NCI-H510A (cell line): ENCODE measurements at regions not wholly inside any gene's neighbourhood (a gene's known extent, or its start where the extent isn't known, plus 50 kb on each side); places are given as distances from the start of the nearest gene placed in this dataset.
"Not testable (repeated sequence)": the region's sequence is repeated elsewhere in the genome, so short reads cannot be mapped to it uniquely, and the experiment has no call there.

Source experiments
- DNase-seq: peaks from one replicate; lab custom pipeline; 2025; lab: John Stamatoyannopoulos, UW

DNA sequence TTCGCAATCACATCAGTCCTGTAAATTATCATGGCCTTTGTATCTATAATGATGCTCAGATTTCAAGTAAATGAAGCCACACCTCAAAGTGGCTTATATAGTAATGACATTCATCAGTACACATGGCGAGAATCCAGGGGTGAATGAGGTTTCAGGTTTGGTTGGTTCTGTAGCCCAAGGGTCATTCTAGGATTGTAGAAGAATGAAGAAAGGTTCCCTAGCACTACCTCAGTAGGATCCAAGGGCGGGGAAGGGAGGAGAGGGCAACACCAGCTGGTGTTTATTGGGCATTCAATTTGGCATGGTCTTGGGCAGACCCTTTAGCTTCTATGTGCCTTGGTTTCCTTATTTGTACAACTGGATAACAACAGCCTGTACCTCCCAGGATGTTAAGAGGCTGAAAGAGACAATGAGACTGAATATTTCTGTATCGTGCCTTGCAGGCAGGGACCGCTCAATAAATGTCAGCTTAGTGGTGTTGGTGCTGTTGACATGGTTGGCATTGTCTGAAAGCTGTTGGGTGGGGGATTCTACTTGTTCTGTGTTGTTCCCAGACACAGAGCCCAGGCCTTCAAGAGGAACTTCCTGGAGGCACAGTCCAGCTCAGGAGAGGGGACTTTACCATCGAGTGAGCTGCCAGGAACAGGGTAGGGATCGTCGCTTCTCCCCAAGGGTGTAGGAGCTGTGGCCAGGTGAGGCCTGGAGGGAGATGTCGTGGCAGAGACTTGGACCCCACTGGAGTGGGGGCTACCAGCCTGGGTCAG is 388.2 kb downstream of the PTPRU start:
- no peak for DNase-seq

DNA sequence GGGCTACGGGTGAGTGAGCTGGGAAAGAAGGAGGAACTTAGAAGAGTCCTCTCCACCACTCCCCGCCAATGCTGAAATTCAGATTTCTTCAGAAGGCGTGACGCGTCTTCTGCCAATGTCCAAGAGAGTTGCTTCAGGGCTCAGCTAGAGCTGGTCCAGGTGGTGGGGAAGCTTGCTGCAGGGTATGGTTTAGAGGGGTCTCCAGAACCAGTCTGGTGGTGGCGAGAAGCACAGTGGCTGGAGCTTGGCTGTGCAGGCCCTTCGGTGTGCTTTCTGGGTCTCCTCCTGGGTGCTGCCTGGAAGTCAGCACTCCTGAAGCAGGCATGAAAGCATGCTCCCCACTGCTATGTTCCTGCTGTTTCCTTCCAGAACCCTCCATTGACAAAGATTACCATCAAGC is 387.2 kb downstream of the PTPRU start:
- DNase-seq, result no peak

DNA sequence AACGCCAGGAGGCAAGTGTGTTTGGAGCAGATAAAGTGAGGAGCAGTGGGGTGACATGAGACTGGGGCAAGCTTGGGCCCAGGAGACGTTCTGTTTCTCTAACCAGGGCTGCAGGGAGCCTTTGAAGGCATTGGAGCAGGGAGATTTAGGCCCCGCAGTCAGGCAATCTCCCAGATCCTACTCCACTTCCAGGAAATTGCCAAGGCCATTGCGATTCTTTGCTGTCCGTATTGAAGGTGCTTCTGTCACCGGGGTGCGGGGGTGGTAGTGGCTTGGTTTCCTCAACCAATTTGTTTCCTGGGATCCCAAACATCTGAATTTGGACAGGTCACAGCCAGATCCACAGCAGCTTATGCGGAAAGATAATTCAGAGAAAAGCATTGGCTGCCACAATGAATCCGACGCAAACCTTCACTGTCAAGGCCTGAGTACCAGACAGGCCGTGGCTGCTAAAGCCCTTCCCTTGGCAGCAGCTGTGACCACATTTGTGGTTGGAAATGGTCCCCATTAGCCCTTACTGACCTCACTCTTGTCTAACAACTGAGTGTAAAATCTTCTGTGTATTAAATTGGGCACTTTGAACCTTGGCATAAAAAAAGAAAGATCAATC is 385.6 kb downstream of the PTPRU start:
- DNase-seq, result no peak

DNA sequence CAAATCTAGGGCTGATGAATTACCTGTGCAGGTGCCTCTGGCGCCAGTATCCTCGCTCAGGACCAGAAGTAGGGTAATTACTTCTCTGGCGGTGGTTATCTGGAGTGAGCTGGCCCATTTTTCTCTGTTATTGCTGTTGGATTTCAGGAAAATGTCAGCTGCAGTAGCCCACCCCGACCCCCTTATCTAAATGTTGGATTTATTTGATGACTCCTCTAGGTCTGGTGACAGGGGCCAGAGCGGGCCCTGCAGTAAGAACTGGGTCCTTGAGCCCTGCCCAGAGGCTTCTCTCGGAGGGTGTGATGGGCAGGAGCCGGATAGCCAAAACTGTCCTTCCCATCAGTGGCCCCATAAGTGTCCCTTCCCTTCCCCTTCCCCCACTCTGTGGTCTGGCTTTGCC is 384.3 kb downstream of the PTPRU start:
- DNase-seq, result no peak

DNA sequence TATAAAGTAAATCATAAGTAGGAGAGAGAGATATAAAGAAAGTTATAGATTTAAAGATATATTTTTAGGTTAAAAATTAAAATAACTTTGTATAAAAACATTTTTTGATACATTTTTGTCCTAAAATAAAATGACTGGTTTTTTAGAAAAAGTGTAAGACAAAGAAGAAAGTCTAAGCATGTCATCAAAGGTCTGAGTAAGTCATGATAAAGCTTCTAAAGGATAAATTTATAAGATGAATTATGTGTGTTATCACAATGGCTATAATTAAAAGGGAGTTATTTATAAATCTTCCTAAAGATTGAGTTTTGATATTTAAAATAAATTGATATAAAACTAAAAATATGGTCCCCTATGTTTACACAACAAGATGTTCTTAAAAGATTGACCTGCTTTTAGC is 370.9 kb downstream of the PTPRU start:
- no peak for DNase-seq

DNA sequence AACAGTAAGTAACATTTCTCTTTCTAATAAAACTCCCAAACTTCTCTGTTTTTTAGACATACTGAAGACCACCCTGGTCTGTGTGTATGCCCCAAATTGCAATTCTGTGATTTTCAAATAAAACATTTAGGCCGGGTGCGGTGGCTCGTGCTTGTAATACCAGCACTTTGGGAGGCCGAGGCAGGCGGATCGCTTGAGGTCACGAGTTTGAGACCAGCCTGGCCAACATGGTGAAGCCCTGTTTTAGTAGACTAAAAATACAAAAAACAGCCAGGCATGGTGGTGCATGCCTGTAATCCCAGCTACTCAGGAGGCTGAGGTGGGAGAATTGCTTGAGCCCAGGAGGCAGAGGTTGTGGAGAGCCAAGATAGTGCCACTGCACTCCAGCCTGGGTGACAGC is 368.5 kb downstream of the PTPRU start:
- not testable (repeated sequence) for DNase-seq

DNA sequence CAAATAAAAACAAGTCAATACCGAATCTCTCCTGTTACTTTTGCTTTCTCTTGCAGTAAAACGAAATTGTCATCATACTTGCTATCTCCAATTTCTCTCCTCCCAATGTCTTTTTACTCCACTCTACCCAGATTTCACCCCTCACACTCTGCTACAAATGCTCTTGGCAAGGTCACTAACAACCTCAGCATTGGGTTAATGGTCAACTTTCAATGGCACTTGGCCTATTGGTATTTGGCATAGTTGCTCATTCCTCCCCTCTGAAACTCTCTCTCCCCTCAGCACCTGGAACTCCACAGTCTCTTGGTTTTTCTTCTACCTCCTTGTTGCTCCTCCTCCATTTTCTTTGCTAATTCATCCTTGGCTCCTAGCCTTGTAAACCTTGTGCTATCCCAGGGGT is 367.3 kb downstream of the PTPRU start:
- DNase-seq, result no peak

DNA sequence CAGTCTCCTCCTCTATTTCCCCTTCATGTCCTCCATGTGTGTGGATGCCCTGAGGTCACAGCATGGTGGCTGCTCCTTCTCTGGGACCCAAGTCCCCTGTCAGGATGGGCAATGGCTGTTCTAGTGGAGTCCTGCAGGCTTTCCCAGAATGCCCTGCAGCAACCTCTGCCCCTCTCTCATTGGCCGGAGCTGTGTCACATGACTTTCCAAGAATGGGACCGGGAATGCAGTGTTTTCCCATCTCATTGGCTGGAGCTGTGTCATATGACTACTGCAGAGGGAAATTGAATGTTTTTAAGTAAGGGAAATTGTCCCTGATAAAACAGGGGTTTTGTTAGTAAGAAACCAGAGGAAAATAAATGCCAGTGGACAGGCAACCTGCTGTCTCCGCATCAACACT is 365.9 kb downstream of the PTPRU start:
- DNase-seq, result no peak

DNA sequence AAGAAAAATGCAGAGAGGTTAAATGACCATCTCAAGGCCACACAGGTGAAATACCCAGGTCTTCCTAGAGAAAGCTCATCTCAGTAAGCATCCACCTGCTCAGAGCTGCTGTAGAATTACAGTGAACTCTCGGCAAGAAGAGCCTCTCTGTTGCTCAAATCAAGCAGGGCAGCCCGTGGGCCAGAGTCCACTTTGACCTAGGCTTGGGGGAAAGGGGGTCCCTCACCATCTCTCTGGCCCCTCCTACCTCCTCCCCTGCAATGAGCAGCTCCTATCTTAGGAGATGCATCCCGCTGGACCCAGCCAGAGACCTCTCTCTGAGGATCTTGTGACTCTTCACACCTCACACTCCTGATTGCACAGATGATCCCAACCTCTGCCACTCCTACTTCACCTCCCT is 364.7 kb downstream of the PTPRU start:
- no peak for DNase-seq

DNA sequence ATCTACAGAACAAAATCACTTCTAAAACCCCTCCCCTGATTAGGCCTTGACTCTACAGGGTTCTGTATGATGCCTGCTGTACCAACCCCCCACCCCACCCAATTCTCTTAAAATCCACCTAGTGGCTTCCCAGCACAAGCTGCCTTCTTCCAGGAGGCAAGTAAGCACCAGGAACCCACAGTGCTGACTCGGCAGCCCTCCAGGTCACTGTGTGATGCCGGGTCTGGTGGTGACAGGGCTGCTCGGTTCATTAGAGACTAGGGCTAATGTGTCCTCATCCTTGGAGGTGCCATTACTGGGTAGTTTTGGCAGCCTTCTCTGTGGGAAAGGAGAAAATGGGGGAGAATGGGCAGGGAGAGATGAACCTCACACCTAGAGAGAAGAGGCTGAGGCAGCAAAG is 363.5 kb downstream of the PTPRU start:
- DNase-seq, result no peak

DNA sequence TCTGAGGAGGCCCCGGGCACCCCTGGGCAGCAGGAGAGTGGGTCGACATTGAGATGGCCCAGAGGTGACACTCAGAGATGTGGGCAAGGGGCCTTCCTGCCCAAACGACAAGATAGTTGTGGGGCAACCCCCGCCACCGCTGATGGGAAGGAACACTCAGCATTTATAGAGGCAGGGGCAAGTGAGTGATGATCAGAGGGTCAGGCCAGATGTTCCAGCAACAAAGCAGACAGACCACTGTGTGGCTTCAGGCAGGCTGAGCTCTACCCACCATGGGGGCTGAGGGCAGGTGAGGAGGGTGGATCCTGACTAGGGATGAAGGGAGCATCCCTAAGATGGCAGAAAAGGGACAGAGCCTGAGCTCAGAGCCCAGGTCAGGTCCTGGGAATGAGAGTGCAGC is 362.7 kb downstream of the PTPRU start:
- DNase-seq, result no peak

DNA sequence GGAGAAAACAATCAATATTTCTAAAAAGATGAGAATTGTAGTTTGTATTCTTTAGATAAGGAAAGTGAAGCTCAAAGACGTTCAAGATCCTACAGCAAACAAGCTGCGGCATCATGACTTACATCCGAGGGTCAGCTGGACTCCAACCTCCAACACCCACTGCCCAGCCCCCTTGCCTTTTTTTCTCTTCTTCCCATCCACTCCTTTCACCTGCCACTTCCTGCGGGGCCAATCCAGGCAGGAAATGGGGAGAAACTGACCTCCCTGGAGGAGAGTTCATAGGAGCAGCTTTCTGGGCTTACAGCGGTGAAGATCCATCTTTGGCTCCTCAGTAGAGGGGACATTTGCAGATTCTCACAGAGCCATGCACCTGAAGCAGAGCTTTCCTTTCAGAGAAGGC is 361.5 kb downstream of the PTPRU start:
- no peak for DNase-seq

DNA sequence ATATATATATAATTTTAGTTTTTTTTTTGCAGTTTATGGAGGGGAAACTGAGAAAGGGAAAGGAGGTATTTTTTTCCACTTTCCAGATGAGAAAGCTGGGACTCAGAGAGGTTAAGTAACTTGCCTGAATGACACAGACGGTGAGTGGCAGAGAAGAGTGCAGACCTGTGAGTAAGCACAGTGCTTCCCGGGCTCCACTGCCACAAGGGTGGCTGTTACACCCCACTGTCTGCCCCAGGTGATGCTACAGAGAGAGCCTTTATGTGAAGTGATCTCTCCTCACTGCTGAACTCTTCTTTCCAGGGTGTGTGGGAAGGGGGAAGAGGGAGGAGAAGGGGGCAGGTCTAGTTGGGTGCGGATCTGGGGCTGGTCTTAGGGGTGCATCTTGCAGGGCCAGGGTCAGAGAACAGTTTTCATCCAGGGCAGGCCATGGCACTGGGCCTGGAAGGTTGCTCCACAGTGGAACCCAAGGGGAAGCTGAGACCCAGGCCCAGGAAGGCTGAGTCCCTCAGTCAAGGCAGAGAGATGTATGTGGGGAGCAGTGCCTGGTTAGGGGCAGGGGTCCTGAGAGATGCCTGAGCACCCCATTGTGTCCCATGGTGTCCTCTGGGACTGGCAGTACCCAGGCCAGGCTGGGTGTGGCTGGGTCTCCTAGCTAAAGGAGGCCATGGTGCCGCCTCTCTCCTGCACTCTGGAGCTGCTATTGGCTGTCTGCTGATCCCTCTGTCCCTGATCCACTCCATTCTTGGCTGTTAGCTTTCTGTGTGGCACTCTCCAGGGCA is 357.5 kb downstream of the PTPRU start:
- DNase-seq, result no peak

DNA sequence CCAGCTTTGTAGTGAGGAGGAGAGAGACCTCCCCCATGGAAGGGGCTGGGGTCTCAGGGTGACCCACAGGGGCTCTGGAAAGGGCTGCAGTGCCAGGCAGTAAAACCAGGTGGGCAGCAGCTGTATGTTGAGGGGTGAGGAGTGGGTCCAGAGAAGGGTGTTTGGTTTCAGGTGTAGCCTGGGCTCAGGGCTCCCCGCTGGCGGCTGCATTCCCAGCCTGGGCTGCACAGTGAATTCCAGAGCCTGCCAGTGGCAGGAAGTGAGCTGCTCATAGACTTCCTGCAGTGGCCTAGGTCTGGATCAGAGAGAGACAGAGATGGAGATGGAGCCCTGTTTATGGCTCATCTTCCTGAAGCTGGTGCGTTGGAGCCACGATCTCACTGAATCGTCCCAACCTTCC is 356.4 kb downstream of the PTPRU start:
- no peak for DNase-seq

DNA sequence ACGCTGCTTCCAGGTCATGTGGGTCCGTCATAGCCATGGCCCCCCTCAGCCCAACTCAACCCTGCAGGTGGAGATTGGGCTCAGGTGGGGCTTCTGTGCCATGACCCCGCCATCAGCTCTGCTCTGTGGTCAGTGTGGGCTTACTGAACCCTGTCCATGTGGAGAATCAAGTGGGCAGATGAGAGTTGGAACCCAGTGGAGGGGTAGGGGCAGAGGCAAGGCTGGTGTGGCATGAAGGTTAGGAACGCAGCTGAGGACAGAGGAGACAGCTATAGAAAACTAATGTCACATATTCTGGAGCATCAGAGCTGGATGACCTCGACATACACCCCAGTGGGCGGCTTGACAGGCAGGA is 355.9 kb downstream of the PTPRU start:
- no peak for DNase-seq

DNA sequence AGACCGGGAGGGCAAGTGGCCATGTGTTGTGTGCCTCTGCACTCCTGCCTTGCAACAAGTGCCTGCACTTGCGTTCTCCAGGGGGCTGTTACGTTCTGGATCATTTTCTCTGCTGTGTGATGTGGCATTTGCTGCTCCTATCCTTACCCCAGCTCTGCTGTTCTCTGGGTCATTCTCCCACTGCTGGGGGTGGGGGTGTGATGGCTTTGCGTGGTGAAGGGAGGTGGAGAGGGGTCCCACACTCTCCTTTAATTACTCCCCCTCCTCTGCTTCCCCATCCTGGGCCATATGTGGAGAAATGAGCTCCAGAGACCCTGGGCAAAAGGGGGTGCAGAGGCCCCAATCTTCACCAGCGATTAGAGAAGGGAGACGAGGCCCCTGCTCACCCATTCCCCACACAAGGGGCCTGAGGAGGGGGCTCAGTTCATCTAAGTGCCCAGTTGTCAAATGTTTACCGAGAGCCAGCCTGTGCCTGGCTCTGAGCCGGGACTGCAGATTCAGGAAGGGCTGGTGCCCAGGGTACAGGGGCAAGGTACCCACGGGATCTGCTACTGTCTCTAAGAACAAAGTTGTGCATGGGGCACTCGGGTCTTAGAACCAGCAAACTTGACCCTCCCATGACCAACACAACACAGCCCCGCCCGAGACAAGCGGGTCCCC is 355.4 kb downstream of the PTPRU start:
- DNase-seq, result no peak

DNA sequence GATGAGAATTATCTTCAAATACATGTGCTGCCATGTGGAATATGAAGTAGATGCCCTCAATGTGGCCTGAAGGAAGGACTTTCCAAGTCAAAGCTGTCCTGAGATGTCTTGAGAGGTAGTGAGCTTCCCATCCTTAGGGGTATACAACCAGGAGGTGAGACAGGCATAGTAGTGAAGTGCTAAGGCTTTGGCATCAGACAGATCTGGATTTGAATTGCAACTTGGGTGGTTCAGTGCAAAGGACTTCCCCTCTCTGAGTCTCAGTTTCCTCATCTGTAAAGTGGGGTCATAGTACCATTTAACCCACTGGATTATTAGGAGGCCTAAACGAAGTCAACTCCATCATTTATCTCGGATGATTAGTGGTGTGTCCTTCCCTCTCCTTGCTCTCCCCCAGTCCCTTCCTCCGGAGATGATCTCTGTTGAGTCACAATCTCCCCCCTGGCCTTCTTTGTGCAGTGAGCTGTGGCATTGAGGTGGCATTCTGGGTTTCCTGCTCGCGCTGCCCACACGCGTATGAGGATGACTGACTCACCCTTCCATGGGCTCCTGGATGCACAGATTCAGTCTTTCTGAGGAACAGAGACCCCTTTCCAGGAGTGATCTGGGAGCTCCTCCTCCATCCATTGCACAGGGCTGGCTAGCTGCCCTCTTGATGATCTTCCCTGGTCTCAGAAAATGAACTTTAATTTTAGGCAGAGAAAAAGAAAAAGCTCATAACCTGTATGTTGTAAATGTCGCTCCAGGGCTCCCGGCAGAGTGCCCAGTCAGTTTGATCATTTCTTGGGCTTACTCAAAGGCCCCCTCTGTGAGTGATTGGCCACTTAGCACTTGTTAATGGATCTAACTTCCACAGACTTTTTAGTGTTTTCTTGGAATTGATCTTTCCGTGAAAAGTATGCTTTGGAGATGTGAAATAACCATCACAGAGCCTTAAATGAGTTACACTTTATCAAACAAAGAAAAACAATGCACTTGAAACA is 354.6 kb downstream of the PTPRU start:
- DNase-seq, result no peak

DNA sequence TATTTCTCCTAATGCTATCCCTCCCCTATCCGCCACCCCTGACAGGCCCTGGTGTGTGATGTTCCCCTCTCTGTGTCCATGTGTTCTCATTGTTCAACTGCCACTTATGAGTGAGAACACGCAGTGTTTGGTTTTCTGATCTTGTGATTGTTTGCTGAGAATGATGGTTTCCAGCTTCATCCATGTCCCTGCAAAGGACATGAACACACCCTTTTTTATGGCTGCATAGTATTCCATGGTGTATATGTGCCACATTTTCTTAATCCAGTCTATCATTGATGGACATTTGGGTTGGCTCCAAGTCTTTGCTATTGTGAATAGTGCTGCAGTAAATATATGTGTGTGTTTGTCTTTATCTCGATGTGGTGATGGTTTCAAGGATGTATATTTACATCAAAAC is 353.4 kb downstream of the PTPRU start:
- DNase-seq, result not testable (repeated sequence)

DNA sequence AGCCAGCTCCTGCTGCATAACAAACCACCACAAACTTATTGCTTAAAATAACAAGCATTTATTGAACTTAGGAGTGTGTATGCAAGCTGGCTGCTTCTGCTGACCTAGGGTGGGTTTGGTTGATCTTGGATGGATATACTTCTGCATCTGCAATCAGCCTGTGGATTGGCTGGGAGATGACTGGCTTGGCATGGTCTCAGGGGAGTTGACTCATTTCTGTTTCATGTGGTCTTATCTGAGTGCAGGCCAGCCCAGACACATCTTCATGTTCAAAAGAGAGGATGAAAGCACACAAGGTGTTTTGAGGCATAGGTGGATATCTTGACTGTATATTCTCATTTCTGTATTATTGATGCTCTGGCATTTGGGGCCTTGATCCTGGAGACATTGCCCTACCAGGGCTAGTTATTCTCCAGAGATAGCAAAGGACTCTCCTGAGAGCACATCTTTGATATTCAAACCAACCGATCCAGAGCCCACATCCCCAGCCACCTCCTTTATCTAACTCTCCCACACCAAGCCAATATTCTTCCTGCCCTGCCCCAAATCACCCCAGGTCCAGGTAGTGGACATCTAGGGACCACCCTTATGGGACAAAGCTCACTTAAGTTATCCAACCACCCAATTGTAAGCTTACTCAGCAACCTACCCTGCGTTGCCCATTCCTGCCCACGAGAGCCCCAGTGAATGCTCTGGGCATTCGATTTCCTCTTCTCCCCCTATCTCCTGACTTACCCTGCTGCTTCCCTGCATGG is 350.8 kb downstream of the PTPRU start:
- no peak for DNase-seq

DNA sequence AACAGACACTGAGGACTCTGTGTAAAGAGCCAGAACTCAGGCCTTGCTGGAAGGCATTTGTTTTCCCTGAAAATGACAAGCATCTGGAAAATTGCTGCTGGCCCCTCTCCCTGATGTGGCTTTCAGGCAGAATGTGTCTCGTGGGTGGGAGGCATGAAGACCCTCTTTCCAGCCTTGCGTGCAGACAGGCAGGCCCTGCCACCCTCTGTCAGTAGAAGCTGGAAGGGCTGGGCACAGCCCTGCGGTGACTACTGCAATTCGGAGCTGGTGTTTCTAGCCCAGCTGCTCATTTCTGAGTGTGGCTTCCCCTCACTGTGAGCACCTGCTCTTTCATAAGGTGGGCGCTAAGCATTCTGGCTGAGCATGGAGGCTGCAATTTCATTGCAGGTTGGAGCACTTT is 349.9 kb downstream of the PTPRU start:
- no peak for DNase-seq

DNA sequence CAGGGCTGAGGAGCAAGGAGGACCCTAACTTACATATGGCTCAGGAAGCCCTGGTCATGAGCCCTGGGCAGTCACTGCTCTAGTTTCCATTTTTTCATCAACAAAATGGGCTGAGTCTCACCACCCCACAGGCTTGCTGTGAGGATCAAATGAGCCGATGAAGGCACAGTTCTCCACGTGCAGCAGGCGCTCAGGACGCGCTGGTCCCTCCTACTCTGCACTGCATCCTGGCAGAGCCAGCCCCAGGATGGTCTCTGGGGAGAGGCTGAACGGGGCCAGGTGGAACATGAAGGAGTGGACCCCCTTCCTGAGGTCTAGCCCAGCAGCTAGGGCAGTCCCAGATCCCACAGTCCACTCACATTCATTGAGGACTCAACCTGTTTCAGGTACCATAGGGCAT is 349.3 kb downstream of the PTPRU start:
- no peak for DNase-seq
